Left lung (tissue), 4 donors: ENCODE measurements at regions not wholly inside any gene's neighbourhood (a gene's known extent, or its start where the extent isn't known, plus 50 kb on each side); places are given as distances from the start of the nearest gene placed in this dataset.

Source experiments
- ATAC-seq: fragments of 200-7000 bp; cut with Tn5 transposase; one replicate; pipeline ENCODE4 v1.9.1; 2020; ENCODE audit warnings: moderate library complexity
- DNase-seq, 4 donors: peaks; one replicate each; pipeline ENCODE4 v3.0.0-alpha.2; 2013 to 2020
- H3K27ac ChIP-seq, 2 donors: fragments of 200-600 bp; sonication (generic) in 1 of 2; one replicate each; pipeline versions ENCODE4 v1.5.0 to v1.8.0; 2020 to 2021
- H3K27me3 ChIP-seq, 2 donors: fragments of 200-600 bp; sonication (generic) in 1 of 2; one replicate each; pipeline versions ENCODE4 v1.5.0 to v1.8.0; 2020 to 2021
- H3K36me3 ChIP-seq, 2 donors: fragments of 200-600 bp; sonication (generic) in 1 of 2; one replicate each; pipeline versions ENCODE4 v1.5.0 to v1.8.0; 2020 to 2021
- H3K4me1 ChIP-seq, 2 donors: fragments of 200-600 bp; one replicate each; pipeline ENCODE4 v1.8.0; 2021
- H3K4me3 ChIP-seq, 2 donors: fragments of 200-600 bp; sonication (generic) in 1 of 2; one replicate each; pipeline versions ENCODE4 v1.5.0 to v1.8.0; 2020 to 2021; ENCODE audit warnings: mild to moderate bottlenecking in 1 of 2
- H3K9me3 ChIP-seq, 2 donors: fragments of 200-600 bp; sonication (generic) in 1 of 2; one replicate each; pipeline versions ENCODE4 v1.5.0 to v1.8.0; 2020 to 2021
- CTCF ChIP-seq, 2 donors: fragments of 200-600 bp; sonication (generic) in 1 of 2; IDR thresholded peaks; one replicate each; pipeline versions ENCODE4 v1.5.0 to v1.8.0; 2021; ENCODE audit warnings: antibody characterized with exemption in 2 of 2
- intact Hi-C, 2 donors: fragments of 100-400 bp; cut with DNase I; formaldehyde crosslinking; loops; one replicate each; pipeline versions ENCODE4 v1.11.2 to v1.14.2; 2022
- donor health status: DM: no; HTN: yes; CAD: no.
- donor health status: DM: no; HTN: no; CAD: no.

DNA sequence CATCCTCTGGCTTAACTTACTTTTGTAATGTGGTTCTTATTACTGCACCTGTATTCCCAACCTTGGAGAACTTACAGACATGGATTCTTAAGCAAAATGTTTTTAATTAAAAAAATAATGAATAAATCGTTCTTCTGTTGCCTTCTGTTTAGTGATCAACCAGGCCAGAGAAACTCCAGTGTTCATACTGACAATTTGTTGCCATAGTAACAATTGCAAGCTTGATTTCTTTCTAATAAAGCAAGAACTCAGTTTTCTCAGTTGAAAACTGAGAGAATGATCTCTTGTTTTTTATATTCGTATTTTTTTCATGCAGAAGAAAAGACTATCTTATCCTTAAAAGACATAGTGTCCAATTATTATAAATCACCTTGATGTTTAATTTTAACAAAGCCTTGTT is 106.5 kb upstream of the LMNTD1 start:
- no peak overlapping the region for H3K27ac ChIP-seq
- no peaks in the 10 kb centered on the region for H3K9me3 ChIP-seq
- ATAC-seq = no peak
- no peak for TF ChIP-seq CTCF (IDR thresholded peaks at IDR 0.05)
- no peaks in the 10 kb centered on the region for H3K36me3 ChIP-seq
- no peaks in the 10 kb centered on the region for H3K4me1 ChIP-seq
- DNase-seq = no peak
- intact Hi-C loops = no loop called here
- no peaks in the 10 kb centered on the region for H3K27me3 ChIP-seq
- no peak overlapping the region for H3K4me3 ChIP-seq

- ATAC-seq (no peak), DNase-seq (no peak)
- H3K27me3 ChIP-seq = no peaks in the 10 kb centered on the region
- intact Hi-C loops = no loop called here
- no peaks in the 10 kb centered on the region for H3K4me1 ChIP-seq
- no peaks in the 10 kb centered on the region for H3K9me3 ChIP-seq
- H3K36me3 ChIP-seq = no peaks in the 10 kb centered on the region
- H3K27ac ChIP-seq = no peak overlapping the region
- H3K4me3 ChIP-seq = no peak overlapping the region
- TF ChIP-seq CTCF (IDR thresholded peaks at IDR 0.05) = no peak
These were observed 117.3 kb upstream of the LMNTD1 start for GRCh38 chr12:25670076-25671055.

- Histone ChIP-seq H3K36me3 (no peaks in the 10 kb centered on the region), H3K4me1 (no peaks in the 10 kb centered on the region), H3K4me3 (no peak overlapping the region), H3K27ac (no peak overlapping the region), H3K27me3 (no peaks in the 10 kb centered on the region), H3K9me3 (no peaks in the 10 kb centered on the region)
- no peak for TF ChIP-seq CTCF (IDR thresholded peaks at IDR 0.05)
- DNase-seq (no peak), ATAC-seq (no peak)
- intact Hi-C loops = no loop called here
These were observed 122.7 kb upstream of the LMNTD1 start for GRCh38 chr12:25675808-25676207.

DNA sequence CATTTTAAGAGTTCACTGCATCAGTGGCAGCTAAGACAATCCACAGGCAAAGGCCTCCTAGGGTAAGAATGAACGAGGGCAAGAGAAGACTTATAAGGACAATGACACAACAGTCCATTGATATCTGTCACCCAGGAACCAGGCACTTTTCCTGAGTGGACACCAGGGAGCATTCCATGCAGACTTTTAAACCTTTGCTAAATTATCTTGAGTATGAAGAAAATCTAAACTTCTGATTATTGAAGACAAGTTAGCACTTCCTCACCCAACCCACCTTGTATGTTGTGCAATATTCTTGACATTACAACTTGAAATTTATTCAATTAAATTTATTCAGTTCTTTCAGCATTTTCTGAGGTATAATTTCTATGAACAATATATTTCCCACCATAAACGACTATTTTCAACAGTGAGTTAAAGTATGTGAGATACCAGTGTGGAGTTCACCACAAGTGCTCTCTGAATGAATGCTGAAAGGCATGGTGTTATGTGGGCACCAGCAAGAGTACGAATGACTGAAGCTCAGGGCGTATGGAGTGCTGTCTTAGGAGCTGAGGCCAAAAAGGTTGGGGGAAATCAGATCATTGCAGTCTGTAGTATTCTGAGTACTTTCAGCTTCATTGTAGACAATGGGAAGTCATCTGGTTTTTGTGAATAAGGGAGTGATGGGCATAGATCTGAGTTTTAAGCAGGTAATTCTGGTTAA is 124.3 kb upstream of the LMNTD1 start:
- Histone ChIP-seq H3K36me3 (no peaks in the 10 kb centered on the region), H3K4me1 (no peaks in the 10 kb centered on the region), H3K9me3 (no peaks in the 10 kb centered on the region), H3K27ac (no peak overlapping the region), H3K4me3 (no peak overlapping the region), H3K27me3 (no peaks in the 10 kb centered on the region)
- DNase-seq (no peak), ATAC-seq (no peak)
- intact Hi-C loops = no loop called here
- TF ChIP-seq CTCF (IDR thresholded peaks at IDR 0.05) = no peak

DNA sequence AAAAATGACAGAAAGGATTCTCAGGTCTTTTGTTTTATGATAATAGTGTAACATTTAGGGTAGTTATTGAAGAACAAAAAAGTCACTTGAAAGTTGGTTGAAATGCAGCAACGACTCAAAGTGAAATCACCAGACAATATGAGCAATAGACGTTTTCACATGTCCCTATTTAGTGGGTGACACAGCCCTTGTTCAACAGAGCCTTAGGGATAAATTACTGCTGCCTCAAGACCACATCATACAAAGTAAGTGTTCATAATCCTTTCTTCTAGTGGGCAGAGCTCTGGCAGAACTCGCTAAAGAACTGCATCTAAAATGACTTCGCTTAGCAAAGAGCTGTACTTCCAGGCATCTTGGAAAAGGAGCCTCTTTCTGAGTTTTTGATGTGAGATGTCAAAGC is 128.5 kb upstream of the LMNTD1 start:
- DNase-seq (no peak), ATAC-seq (no peak)
- intact Hi-C loops = no loop called here
- TF ChIP-seq CTCF (IDR thresholded peaks at IDR 0.05) = no peak
- peaks cover 0 to 4% of the 10 kb centered on the region in 2 donors for H3K9me3 ChIP-seq
- no peaks in the 10 kb centered on the region for H3K4me1 ChIP-seq
- H3K4me3 ChIP-seq = no peak overlapping the region
- no peaks in the 10 kb centered on the region for H3K27me3 ChIP-seq
- no peak overlapping the region for H3K27ac ChIP-seq
- no peaks in the 10 kb centered on the region for H3K36me3 ChIP-seq
